GM19240 (cell line): ENCODE measurements at regions not wholly inside any gene's neighbourhood (a gene's known extent, or its start where the extent isn't known, plus 50 kb on each side); places are given as distances from the start of the nearest gene placed in this dataset.

Experiments used
- DNase-seq: peaks from one replicate; pipeline ENCODE4 v3.0.0; 2011; ENCODE audit warnings: low spot score; ENCODE audit not compliant: insufficient read length

GRCh38 chr5:125004009-125004408 is 257.6 kb upstream of the ZNF608 start:
- DNase-seq = no peak

GRCh38 chr5:125005266-125005665 is 258.8 kb upstream of the ZNF608 start:
- DNase-seq = no peak

- DNase-seq = peak; percentile 4
Measured at GRCh38 chr5:125006011-125006685, 259.7 kb upstream of the ZNF608 start.

GRCh38 chr5:125010356-125010755 is 263.9 kb upstream of the ZNF608 start:
- DNase-seq = no peak

DNA sequence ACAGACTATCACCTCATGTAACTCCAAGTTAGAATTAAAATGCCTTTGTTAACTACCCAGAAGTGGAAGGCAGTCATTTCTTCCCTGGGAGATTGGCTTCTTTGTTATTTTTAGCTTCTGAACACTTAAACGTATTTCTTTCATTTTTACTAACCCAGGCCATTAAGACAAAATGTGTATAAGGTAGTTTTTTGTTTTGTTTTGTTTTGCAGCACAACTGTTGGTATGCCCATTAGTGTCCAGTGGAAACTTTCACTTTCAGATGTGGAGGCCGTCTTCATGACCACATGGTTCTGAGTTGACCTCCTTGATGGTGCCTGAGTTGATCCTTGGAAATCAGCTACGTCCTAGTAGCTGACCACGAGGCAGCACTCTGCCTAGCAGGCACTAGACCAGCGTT is 264.6 kb upstream of the ZNF608 start:
- DNase-seq = no peak

- no peak for DNase-seq
Measured at GRCh38 chr5:125011419-125011818, 265.0 kb upstream of the ZNF608 start.

DNA sequence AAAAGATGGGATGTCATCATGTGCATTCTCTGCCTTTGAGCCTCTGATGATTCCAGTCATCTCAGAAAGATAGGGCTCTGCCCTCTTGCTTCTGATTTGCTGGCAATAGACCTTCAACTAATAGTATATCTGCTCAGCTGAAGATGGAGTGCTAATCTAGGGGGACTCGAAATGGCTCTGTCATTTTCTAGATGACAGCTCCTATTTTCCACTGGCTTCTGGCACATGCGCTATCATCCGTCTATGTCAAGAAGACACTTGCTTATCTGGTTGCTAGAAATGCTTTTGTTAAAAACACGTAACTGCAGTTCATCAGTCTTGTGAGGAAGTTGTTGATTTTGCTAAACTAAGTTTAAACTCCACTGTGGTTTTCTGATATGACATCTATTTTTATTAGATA is 265.5 kb upstream of the ZNF608 start:
- no peak for DNase-seq

DNA sequence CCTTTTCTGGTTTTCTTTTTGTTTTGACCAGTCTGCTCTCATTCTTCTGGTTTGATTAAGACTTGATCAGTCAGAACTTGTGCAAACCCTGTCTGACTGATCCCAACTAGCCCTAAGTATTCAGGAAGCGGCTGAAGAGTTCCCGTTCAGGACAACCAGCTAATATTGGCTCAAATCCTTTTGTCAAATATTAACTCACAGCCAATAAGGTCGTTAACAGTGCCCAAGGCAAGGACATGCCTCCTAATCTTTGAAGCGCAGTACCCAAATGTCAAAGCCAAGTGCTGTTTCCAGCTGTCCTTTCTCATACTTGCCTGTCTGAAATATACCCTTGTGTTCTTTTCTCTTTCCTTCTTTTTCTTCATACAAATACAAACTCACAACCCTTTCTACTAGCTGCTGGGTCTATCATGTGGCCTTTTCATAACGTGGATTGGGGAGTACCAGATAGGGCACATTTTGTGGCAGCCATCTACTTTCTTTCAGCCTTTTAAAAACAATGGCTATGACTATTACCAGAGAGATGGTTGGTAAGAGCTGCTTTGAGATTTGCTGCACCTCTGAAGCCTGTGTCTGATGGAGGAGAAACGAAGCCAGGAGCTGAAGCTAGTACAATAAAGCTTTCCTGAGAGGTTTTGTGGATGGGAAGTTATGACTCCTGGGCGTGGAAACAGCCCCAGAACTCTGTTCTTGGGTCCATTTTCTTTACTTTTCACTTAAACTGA is 266.4 kb upstream of the ZNF608 start:
- DNase-seq = no peak

DNA sequence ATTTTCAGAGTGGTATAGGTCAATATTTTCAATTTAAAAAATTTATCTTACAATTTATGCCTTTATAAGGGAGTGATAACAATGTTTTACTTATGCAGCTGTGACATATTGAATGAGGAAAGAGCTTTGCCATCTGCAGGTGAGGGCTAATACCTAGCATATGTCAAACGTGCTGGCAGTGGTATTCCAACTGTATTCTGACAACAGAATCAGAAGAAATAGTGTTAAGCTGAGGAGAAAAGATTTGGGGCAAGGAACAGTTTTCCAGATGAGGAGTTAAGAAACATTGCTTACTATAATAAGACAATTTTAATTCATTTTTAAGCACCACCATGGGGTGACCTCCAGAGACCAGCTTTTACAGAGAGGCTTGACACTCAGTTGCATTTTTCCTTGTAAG is 267.8 kb upstream of the ZNF608 start:
- no peak for DNase-seq

DNA sequence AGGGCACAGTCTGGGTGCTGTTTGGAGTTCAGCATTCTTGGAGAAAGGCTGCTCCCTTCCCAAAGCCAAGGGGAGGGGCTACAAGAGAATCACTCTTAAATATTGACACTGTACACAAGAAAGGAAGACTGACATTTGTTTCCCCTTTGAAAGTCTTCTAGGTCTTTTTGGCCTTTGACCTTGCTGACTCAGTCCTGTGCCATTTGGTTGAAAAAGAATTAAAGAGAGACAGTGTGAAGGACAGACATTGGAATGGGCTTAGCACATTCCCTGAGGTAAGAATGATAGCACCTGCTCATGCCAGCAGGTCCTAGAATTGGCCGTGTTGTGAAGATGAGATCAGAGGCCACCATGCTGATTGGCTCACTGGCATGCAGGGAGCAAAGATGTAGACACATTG is 271.4 kb upstream of the ZNF608 start:
- no peak for DNase-seq

- no peak for DNase-seq
Measured at GRCh38 chr5:125023673-125024072, 277.2 kb upstream of the ZNF608 start.

DNA sequence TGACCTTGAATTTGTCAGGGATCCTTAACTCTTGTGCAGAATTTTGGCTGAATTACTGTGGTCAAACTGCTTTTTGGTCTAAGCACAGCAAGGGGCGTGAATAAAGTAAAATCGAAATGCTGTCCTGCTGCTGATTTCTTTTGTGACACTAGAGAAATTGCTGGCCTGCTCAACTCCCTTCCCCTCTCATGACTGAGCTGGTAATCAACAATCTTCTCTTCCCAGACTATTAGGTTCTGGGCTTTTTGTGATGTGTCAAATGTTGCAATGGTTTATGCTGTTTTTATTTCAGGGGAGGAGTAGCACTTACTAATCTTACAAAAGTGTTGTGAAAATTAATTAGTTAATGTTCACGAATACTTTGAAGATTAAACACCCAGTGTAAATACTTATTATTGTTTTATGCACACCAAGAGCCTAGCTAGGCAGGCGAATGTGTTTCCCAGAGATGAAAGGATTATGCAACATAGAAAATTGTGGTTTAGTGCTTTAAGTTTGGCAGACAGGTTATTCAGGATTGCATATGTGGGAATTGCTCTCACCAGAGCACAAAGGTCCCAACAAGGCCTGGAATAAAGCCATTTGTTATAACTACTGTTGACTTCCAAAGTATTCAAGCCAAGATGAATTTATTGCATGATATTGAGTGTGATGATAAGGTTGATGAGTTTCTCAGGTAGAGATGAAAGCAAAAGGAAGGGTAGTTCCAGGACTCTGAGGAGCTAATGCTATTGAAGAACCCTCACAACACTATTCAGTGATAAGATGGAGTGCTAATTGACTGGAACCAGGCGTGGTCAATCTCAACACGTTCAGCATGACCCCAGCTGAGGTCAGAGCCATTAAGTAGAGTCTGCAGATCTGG is 280.7 kb upstream of the ZNF608 start:
- no peak for DNase-seq

- DNase-seq = no peak
Measured at GRCh38 chr5:125032286-125032685, 285.8 kb upstream of the ZNF608 start.

GRCh38 chr5:125033602-125034001 is 287.2 kb upstream of the ZNF608 start:
- no peak for DNase-seq

DNA sequence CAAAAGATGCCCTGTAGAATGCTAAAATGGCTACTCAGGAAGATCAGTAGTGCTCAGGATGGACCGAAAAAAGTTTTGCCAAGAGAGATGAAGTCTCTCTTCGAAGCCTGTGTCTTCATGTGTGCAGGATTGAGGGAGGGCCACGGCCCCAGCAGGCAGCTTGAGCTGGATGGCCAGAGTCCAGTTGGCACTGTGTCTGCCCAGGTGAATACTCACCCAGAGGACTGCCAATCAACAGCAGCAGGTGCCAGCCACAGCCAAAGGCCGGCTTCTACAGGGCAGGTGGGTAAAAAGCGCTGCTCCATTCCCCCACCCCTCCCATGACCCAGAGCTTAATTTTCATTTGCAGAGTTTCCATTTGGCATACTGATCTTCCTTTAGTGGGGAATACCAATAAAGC is 287.9 kb upstream of the ZNF608 start:
- no peak for DNase-seq

DNA sequence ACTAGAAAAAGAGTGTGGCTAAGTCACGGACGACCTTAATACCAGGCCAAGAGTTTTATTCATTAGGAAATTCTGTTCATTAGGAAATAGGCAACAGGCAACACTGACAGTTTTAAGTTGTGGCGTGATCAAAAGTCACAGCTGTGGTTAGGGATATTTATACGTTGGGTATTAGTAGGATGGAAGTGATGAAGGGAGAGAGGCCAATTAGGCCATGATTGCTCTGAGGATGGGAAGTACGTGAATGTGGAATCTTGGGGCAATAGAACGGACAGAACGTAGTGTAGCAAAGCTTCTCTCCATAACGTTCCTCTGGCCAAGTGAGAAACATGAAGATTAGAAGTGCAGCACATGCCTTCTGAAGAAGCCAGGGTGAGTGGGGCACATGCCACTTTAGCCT is 290.1 kb upstream of the ZNF608 start:
- no peak for DNase-seq

- no peak for DNase-seq
Measured at GRCh38 chr5:125037020-125037419, 290.6 kb upstream of the ZNF608 start.

GRCh38 chr5:125037530-125037929 is 291.1 kb upstream of the ZNF608 start:
- no peak for DNase-seq

DNA sequence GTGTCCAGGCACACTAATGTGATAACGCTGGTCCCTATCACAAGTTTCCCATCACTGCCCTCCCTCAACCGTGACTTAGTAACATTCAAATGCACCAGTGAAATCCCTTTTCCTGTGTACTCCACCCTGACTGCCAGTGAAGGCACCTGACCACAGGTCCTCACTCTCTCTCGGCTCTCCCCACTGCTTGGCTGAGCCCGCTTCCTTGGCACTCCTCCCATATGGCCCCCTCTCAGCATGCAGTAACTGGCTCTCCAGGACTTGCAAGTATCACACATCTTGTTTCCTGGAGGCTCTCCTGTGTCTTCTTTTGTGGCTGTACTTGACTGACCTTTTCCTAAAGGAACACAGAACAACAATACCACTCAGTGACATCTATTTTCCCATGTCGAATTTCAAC is 292.0 kb upstream of the ZNF608 start:
- no peak for DNase-seq

DNA sequence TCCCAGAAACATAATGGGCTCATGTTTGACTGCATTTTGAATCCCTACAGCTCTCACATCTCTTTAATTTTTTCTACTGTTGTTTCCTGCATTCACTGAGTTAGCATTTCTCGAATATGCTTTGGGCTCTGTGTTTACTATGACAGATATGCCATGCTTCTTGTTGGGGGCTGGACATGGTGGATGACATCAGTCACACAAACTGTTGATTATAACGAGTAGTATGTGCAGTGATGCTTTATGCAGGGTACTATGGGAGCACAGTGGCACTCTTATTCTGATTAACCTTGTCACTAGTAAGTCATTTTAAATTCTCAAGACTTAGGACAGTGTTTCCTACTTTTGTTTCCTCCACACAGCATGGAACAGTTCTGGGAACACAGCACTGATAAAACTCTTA is 295.4 kb upstream of the ZNF608 start:
- DNase-seq = no peak

- no peak for DNase-seq
Measured at GRCh38 chr5:125042261-125042890, 295.9 kb upstream of the ZNF608 start.
